Endothelial cell of umbilical vein (primary cell): ENCODE measurements at regions not wholly inside any gene's neighbourhood (a gene's known extent, or its start where the extent isn't known, plus 50 kb on each side); places are given as distances from the start of the nearest gene placed in this dataset.

ENCODE experiments used
- EZH2 ChIP-seq: IDR thresholded peaks from 2 replicates; pipeline ENCODE4 v1.6.1; 2012; ENCODE audit warnings: borderline replicate concordance, low read depth, mild to moderate bottlenecking, moderate library complexity, low read length, inconsistent platforms; ENCODE audit not compliant: severe bottlenecking
- FOS ChIP-seq: IDR thresholded peaks from 2 replicates; pipeline ENCODE4 v1.6.1; 2011; ENCODE audit warnings: mild to moderate bottlenecking, low read length, moderate library complexity, borderline replicate concordance; ENCODE audit not compliant: insufficient read depth
- GATA2 ChIP-seq: IDR thresholded peaks from 2 replicates; pipeline ENCODE4 v1.7.0; 2011; ENCODE audit warnings: low read depth, mild to moderate bottlenecking, moderate library complexity, mixed read lengths, low read length; ENCODE audit not compliant: insufficient read length, insufficient read depth
- JUN ChIP-seq: IDR thresholded peaks from 2 replicates; pipeline ENCODE4 v1.6.1; 2011; ENCODE audit warnings: borderline replicate concordance, low read depth; ENCODE audit not compliant: insufficient read length, insufficient read depth
- MYC ChIP-seq: IDR thresholded peaks from one replicate; pipeline ENCODE4 v1.6.1; 2011; ENCODE audit warnings: mild to moderate bottlenecking, low read depth, low read length
- POLR2A ChIP-seq: IDR thresholded peaks from 2 replicates; pipeline ENCODE4 v1.6.1; 2012; ENCODE audit warnings: low read depth, mild to moderate bottlenecking, control low read depth, low read length
- POLR2AphosphoS5 ChIP-seq: IDR thresholded peaks from 2 replicates; pipeline ENCODE4 v1.6.1; 2012; ENCODE audit warnings: low read depth, mild to moderate bottlenecking, control low read depth, low read length, moderate library complexity; ENCODE audit not compliant: insufficient read depth
- TF ChIP-seq, protein P1 (sequence below), 2 donors: IDR thresholded peaks; 1 replicate in 1 of 2; 2 replicates in 1 of 2; pipeline ENCODE4 v1.5.1; 2011; ENCODE audit warnings: low read length in 2 of 2, mild to moderate bottlenecking in 2 of 2, moderate library complexity in 2 of 2, control low read depth in 1 of 2, inconsistent platforms in 1 of 2, low read depth in 1 of 2; ENCODE audit not compliant: insufficient read depth in 1 of 2; ENCODE audit errors: extremely low read depth in 1 of 2
- TF ChIP-seq, protein P2 (sequence below): IDR thresholded peaks from 2 replicates; pipeline ENCODE4 v1.6.1; 2011; ENCODE audit not compliant: insufficient read depth, insufficient read length

DNA sequence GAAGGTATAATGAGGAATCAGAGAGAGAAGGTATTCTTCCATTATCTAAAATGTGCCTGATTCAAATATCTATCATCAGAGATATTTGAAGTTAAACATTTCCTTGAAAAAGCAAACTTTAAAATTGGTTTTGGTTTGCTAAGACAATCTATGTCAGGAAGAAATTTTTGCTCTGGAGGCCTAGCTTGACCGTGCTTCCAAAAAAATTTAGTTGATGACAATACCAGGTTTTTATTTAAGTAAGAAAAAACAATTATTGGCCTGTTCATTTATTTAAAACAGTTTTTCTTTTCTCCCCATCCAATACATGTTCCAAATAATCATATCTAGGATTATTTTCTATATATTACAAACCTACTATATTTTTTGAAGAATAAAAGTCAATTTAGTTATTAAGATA lies 75.3 kb downstream of the OTOL1 start:
- no peak for TF ChIP-seq MYC
- TF ChIP-seq, protein P1, sequence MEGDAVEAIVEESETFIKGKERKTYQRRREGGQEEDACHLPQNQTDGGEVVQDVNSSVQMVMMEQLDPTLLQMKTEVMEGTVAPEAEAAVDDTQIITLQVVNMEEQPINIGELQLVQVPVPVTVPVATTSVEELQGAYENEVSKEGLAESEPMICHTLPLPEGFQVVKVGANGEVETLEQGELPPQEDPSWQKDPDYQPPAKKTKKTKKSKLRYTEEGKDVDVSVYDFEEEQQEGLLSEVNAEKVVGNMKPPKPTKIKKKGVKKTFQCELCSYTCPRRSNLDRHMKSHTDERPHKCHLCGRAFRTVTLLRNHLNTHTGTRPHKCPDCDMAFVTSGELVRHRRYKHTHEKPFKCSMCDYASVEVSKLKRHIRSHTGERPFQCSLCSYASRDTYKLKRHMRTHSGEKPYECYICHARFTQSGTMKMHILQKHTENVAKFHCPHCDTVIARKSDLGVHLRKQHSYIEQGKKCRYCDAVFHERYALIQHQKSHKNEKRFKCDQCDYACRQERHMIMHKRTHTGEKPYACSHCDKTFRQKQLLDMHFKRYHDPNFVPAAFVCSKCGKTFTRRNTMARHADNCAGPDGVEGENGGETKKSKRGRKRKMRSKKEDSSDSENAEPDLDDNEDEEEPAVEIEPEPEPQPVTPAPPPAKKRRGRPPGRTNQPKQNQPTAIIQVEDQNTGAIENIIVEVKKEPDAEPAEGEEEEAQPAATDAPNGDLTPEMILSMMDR (IDR thresholded peaks at IDR 0.05; ENCODE audit: extremely low read depth in 1 of 2, insufficient read depth in 1 of 2, low read depth in 1 of 2, low read length in 2 of 2) = no peak
- TF ChIP-seq POLR2AphosphoS5 = no peak
- TF ChIP-seq, protein P2, sequence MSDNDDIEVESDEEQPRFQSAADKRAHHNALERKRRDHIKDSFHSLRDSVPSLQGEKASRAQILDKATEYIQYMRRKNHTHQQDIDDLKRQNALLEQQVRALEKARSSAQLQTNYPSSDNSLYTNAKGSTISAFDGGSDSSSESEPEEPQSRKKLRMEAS = no peak
- TF ChIP-seq EZH2 = no peak
- no peak for TF ChIP-seq JUN
- no peak for TF ChIP-seq GATA2
- TF ChIP-seq POLR2A = no peak
- TF ChIP-seq FOS = no peak
